ENCODE measurements at regions not wholly inside any gene's neighbourhood (a gene's known extent, or its start where the extent isn't known, plus 50 kb on each side); places are given as distances from the start of the nearest gene placed in this dataset.

DNA sequence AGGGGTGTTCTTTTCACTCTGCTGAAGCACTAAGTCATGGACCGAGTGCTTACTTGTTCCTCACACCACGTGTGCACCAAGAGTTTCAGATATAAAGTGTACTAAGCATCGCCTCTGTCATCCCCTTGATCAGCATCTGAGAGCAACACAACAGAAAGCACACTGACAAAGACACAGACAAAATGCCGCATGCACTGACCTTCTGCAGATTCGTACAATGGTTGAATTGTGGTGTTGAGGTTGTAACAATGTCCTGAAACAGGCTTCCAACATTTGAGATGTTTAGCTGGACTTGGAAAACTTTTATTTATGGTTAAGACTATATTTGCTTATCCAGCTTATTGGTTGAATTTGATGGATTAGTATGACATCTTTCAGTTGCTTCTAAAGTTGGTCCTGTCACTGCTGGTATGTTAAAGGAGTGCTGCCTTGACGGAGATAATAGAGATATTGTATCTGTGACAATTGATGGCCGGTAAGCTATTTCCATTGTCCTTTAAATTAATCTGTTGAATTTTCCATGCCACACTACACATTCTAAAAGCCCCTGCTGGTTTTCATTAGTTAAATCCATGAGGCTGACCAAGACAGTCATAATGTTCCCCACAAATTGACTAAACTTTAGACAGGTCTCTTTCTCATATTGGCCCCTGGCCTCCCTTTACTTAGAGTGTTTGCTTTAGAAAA, 99.9 kb downstream of the CBLN2 start:
- TF ChIP-seq, protein P1, sequence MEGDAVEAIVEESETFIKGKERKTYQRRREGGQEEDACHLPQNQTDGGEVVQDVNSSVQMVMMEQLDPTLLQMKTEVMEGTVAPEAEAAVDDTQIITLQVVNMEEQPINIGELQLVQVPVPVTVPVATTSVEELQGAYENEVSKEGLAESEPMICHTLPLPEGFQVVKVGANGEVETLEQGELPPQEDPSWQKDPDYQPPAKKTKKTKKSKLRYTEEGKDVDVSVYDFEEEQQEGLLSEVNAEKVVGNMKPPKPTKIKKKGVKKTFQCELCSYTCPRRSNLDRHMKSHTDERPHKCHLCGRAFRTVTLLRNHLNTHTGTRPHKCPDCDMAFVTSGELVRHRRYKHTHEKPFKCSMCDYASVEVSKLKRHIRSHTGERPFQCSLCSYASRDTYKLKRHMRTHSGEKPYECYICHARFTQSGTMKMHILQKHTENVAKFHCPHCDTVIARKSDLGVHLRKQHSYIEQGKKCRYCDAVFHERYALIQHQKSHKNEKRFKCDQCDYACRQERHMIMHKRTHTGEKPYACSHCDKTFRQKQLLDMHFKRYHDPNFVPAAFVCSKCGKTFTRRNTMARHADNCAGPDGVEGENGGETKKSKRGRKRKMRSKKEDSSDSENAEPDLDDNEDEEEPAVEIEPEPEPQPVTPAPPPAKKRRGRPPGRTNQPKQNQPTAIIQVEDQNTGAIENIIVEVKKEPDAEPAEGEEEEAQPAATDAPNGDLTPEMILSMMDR (conservative IDR thresholded peaks at IDR 0.05; ENCODE audit: low read depth, low read length): no peak
- TF ChIP-seq EZH2 (IDR thresholded peaks at IDR 0.05; ENCODE audit: borderline replicate concordance, low read depth, low read length, poor library complexity, severe bottlenecking): no peak

Data from A673 (cell line).